Prostate gland (tissue), 2 donors: ENCODE measurements at regions not wholly inside any gene's neighbourhood (a gene's known extent, or its start where the extent isn't known, plus 50 kb on each side); places are given as distances from the start of the nearest gene placed in this dataset.

ENCODE experiments used
- POLR2A ChIP-seq: fragments of 450-650 bp; IDR thresholded peaks from one replicate; pipeline ENCODE4 v1.6.1; 2016; ENCODE audit warnings: antibody characterized with exemption, mild to moderate bottlenecking
- POLR2AphosphoS5 ChIP-seq: sonication (generic); formaldehyde crosslinking; IDR thresholded peaks from one replicate; pipeline ENCODE4 v1.6.1; 2017; ENCODE audit warnings: antibody characterized with exemption
- TF ChIP-seq, protein P1 (sequence below), 4 experiments: fragments of 200-600 bp in 2 of 4; fragments of 450-650 bp in 2 of 4; sonication (generic) in 2 of 4; IDR thresholded peaks; 1 replicate in 3 of 4; 2 replicates in 1 of 4; pipeline ENCODE4 v1.5.1; 2016 to 2019; ENCODE audit warnings: antibody characterized with exemption in 4 of 4, mild to moderate bottlenecking in 2 of 4, moderate library complexity in 2 of 4

- TF ChIP-seq, protein P1, sequence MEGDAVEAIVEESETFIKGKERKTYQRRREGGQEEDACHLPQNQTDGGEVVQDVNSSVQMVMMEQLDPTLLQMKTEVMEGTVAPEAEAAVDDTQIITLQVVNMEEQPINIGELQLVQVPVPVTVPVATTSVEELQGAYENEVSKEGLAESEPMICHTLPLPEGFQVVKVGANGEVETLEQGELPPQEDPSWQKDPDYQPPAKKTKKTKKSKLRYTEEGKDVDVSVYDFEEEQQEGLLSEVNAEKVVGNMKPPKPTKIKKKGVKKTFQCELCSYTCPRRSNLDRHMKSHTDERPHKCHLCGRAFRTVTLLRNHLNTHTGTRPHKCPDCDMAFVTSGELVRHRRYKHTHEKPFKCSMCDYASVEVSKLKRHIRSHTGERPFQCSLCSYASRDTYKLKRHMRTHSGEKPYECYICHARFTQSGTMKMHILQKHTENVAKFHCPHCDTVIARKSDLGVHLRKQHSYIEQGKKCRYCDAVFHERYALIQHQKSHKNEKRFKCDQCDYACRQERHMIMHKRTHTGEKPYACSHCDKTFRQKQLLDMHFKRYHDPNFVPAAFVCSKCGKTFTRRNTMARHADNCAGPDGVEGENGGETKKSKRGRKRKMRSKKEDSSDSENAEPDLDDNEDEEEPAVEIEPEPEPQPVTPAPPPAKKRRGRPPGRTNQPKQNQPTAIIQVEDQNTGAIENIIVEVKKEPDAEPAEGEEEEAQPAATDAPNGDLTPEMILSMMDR (IDR thresholded peaks at IDR 0.05): no peak
- no peak for TF ChIP-seq POLR2A
- no peak for TF ChIP-seq POLR2AphosphoS5
Observed at GRCh38 chr4:58602022-58602421, 1491.8 kb upstream of the IGFBP7 start.
